ENCODE measurements at regions not wholly inside any gene's neighbourhood (a gene's known extent, or its start where the extent isn't known, plus 50 kb on each side); places are given as distances from the start of the nearest gene placed in this dataset.

DNA sequence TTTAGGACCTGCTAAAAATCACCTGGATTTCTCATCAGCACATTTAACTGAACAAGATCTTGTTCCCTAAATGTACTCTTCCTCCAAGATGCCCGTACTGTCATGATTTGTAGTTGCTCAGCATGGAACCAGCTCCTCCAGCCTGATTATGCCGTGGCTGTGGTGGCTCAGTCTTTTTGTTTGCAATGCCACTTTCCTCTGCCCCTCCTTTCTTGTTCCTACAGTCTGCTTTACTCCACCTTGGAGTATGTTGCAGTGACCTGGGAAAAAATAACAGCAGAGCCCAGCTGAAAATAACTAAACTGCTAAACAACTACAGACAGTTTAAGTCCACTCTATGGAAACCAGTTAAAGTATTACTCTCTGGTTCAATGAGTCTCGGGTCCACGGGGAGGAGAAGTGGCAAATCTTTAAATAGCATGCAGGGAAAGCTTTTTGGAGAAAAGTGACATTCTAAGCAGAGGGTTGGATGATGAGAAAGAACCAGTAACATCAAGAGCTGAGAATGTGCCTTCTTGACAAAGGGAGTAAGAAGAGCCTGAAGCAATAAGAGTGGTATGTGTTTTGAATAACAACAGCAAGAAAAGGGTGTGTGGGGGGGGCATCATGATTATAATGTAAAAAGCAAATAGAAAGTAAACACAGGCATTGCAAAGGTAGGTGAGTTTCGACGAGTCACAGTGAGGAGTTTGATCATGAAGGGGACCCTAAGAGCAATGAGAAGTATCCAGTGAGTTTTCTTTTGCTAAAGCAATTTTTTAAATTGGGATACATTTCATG, 225.7 kb downstream of the TMX3 start:
- TF ChIP-seq, protein P1, sequence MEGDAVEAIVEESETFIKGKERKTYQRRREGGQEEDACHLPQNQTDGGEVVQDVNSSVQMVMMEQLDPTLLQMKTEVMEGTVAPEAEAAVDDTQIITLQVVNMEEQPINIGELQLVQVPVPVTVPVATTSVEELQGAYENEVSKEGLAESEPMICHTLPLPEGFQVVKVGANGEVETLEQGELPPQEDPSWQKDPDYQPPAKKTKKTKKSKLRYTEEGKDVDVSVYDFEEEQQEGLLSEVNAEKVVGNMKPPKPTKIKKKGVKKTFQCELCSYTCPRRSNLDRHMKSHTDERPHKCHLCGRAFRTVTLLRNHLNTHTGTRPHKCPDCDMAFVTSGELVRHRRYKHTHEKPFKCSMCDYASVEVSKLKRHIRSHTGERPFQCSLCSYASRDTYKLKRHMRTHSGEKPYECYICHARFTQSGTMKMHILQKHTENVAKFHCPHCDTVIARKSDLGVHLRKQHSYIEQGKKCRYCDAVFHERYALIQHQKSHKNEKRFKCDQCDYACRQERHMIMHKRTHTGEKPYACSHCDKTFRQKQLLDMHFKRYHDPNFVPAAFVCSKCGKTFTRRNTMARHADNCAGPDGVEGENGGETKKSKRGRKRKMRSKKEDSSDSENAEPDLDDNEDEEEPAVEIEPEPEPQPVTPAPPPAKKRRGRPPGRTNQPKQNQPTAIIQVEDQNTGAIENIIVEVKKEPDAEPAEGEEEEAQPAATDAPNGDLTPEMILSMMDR (conservative IDR thresholded peaks at IDR 0.05; ENCODE audit: low read length) = no peak
- H3K4me3 ChIP-seq (ENCODE audit: low read length) = no peak overlapping the region
- DNase-seq (ENCODE audit: low read depth) = no peak

DNA sequence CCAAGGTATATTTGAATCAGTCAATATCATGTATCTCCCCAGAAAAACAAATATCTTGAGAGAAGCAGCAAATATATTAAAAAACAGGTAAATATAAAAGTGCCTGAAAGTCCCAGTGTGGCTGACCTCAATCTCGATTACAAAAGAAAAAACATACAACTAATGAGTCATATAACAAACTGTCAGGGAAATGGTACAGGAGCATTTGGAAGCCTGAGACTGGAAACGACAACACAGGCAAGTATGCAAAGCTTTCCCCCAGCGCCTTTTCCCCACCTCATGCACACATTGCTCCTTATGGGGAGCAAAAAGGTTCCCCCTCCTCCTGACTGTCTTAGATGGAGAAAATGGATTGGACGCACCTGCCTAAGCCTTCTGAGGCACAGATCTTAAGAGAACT, 230.7 kb downstream of the TMX3 start:
- no peak for DNase-seq (ENCODE audit: low read depth)
- TF ChIP-seq, protein P1 (conservative IDR thresholded peaks at IDR 0.05; ENCODE audit: low read length) = no peak
- no peak overlapping the region for H3K4me3 ChIP-seq (ENCODE audit: low read length)

DNA sequence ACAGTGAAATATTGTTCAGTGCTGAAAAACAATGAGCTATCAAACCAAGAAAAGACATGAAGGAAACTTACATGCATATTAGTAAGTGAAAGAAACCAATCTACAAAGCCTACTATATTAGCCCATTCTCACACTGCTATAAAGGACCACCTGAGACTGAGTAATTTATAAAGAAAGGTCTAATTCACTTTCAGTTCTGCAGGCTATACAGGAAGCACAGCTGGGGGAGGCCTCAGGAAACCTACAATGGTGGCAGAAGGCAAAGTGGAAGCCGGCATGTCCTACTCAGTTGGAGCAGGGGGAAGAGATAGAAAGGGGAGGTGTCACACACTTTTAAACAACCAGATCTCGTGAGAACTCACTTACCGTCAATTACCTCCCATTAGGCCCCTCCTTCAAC, 232.1 kb downstream of the TMX3 start:
- DNase-seq (ENCODE audit: low read depth) = no peak
- no peak overlapping the region for H3K4me3 ChIP-seq (ENCODE audit: low read length)
- TF ChIP-seq, protein P1 (conservative IDR thresholded peaks at IDR 0.05; ENCODE audit: low read length) = no peak

DNA sequence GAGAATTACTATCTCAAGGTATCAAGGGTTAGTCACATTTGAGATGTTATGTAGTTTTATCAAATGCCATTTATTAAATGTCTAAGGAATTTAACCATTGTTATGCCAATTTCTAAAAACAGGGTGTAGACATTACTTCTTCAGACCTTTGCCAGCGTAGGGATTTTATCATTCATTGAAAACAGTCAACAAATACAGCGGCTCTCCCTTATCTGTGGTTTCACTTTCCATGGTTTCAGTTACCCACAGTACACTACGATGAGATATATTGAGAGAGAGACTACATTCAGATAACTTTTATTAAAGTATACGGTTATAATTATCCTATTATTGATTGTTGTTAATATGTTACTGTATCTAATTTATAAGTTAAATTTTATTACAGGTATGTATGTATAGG, 234.7 kb downstream of the TMX3 start:
- TF ChIP-seq, protein P1 (conservative IDR thresholded peaks at IDR 0.05; ENCODE audit: low read length) = no peak
- no peak overlapping the region for H3K4me3 ChIP-seq (ENCODE audit: low read length)
- DNase-seq (ENCODE audit: low read depth) = no peak

DNA sequence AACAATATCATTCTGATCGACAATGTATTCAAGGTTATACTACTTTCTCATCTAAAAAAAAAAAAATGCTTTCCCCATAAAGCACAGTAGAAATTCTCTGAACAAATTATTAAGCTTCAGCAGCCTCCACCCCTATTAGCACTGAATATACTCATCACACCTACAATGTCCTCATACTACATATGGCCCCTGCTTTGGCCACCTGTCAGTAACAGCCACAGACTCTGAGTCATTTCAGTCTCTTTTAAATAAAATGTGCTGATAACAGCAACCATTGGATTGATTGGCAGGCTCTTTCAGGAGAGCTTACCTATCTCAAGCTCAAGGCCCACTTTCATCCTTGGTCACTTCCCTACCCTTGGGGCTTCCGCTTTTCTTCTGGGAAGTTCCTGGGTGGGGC, 236.7 kb downstream of the TMX3 start:
- TF ChIP-seq, protein P1 (conservative IDR thresholded peaks at IDR 0.05; ENCODE audit: low read length) = no peak
- H3K4me3 ChIP-seq (ENCODE audit: low read length) = no peak overlapping the region
- DNase-seq (ENCODE audit: low read depth) = no peak

DNA sequence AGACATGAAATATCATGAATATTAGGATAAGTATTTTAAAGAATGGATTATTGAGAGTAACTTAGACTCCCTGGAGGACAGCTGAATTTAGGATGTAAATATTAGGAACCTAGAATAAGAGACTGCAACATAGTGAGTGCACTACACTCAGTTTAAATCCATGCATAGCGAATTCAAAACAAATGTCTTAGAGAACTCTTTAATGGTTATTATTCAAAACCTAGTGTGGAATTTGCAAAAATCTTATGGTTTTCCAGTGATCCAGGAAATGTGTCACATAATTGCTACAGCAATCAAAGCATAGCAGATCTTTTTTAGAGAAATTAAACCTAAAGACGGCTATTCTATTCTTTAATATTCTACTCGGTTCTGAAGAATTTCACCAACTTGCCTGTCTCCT, 239.0 kb downstream of the TMX3 start:
- no peak for DNase-seq (ENCODE audit: low read depth)
- TF ChIP-seq, protein P1 (conservative IDR thresholded peaks at IDR 0.05; ENCODE audit: low read length) = no peak
- no peak overlapping the region for H3K4me3 ChIP-seq (ENCODE audit: low read length)

DNA sequence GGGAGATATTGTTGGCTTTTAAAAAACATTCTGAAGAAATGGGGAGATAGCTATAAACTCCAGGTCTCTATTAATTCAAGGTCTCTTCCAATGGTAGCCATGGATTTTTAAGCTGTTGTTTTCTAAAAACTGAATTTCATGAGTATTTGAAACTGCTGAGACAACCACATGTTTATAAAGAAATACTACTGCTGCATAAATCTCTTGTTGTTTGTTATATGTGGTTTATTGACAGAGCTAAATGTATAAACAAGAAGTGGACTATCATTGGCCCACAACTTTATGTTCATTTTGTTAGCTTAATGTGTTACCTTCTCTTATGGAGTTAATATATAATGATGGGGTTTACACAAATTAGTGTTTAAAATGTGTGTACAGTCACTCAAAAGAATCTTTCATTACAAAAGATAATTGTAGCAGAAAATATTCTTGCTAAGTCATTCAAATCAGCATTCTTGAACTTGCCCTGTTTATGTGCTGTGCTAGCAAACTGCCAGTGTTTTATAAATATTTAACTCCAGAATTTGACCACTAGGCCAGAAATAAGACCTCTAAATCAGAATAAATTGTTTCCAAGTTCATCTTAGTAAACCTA, 242.1 kb downstream of the TMX3 start:
- DNase-seq (ENCODE audit: low read depth) = no peak
- no peak overlapping the region for H3K4me3 ChIP-seq (ENCODE audit: low read length)
- TF ChIP-seq, protein P1 (conservative IDR thresholded peaks at IDR 0.05; ENCODE audit: low read length) = no peak
